ENCODE measurements at regions not wholly inside any gene's neighbourhood (a gene's known extent, or its start where the extent isn't known, plus 50 kb on each side); places are given as distances from the start of the nearest gene placed in this dataset.

DNA sequence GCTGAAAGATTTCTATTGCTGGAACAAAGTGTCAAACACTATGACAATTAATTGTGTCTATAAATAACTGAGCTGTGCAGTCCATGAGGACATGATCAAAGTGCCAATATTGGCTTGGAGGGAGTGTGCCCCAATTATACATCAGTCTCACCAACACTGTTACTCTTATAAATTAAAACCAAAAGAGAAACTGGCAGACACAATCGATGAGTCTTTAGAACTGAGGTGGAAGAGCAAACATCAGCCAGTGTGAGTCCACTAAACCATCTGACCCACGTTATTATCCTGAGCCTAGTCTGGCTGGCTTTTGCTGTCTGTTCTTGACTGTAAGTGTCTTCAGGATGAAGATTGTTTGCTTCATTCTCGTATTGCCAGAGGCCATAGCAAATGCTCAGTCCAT lies 98.9 kb downstream of the OLIG3 start:
- TF ChIP-seq POLR2A (IDR thresholded peaks at IDR 0.05) = no peak
- TF ChIP-seq CTCF (IDR thresholded peaks at IDR 0.05) = no peak

Data from tibial nerve (tissue), 3 donors.